GM12878 (cell line): ENCODE measurements at regions not wholly inside any gene's neighbourhood (a gene's known extent, or its start where the extent isn't known, plus 50 kb on each side); places are given as distances from the start of the nearest gene placed in this dataset.

Experiments used
- BHLHE40 ChIP-seq, 2 experiments: fragments of 450-650 bp in 1 of 2; IDR thresholded peaks; 2 replicates each; pipeline ENCODE4 v1.6.1; 2011 to 2017; ENCODE audit warnings: low read depth in 2 of 2, borderline replicate concordance in 1 of 2, improper control_type of control experiment in 1 of 2, low read length in 1 of 2, mild to moderate bottlenecking in 1 of 2
- HCFC1 ChIP-seq: fragments of 150-350 bp; IDR thresholded peaks from 2 replicates; pipeline ENCODE4 v1.6.1; 2014; ENCODE audit warnings: low read length
- HDAC6 ChIP-seq: fragments of 200-600 bp; sonication (generic); IDR thresholded peaks from one replicate; pipeline ENCODE4 v1.8.0; 2017; ENCODE audit warnings: antibody characterized with exemption; ENCODE audit not compliant: unreplicated experiment
- NR2F1 ChIP-seq: fragments of 450-650 bp; conservative IDR thresholded peaks from 2 replicates; pipeline ENCODE4 v1.6.1; 2017; ENCODE audit warnings: mild to moderate bottlenecking
- RCOR1 ChIP-seq: conservative IDR thresholded peaks from 2 replicates; pipeline ENCODE4 v1.6.1; 2012; ENCODE audit warnings: low read depth, low read length, improper control_type of control experiment
- ZNF217 ChIP-seq: fragments of 450-650 bp; IDR thresholded peaks from 2 replicates; pipeline ENCODE4 v1.6.1; 2017; ENCODE audit warnings: antibody characterized with exemption, mild to moderate bottlenecking
- TF ChIP-seq, protein P1 (sequence below): fragments of 450-650 bp; IDR thresholded peaks from 2 replicates; pipeline ENCODE4 v1.6.1; 2016; ENCODE audit warnings: mild to moderate bottlenecking, moderate library complexity, borderline replicate concordance
- TF ChIP-seq, protein P2 (sequence below): fragments of 450-650 bp; IDR thresholded peaks from 2 replicates; pipeline ENCODE4 v1.6.1; 2016; ENCODE audit warnings: mild to moderate bottlenecking
- TF ChIP-seq, protein P3 (sequence below): fragments of 150-350 bp; IDR thresholded peaks from 2 replicates; pipeline ENCODE4 v1.6.1; 2014; ENCODE audit warnings: mild to moderate bottlenecking, low read depth, low read length

DNA sequence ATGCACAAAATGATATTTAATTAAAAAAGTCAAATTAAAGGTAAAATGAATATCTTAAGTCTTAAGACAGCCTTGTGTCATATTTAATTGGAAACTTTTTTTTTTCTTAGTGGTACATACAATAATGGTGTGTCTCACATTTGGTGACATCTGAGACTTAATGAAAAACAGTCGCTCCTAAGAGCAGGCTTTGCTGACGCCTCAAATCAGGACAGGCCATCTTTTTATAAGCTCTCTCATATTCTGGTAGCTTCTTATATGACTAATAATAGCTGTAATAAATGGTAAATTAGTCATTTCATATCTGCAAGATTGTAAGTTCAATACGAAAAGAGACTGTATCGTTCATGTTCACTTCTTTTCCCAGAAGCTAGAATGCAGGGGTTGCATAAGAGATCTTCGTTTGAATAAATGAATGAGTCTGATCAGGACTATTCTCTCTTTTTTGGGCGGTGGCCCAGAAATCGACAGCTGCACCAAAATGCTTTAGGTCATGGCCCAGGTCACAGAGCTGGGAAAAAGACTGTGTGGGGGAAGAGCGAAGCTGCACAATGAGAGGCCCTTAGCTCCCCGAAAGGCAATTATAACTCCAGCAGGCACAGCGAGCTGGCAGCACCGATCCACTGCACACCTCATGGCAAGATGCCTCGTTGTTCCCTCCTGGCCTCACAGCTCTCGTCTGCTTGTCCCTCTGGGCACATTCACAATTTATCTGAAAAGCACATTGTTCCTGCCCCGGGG is 69.4 kb downstream of the NRN1 start (continued):
- TF ChIP-seq, protein P1, sequence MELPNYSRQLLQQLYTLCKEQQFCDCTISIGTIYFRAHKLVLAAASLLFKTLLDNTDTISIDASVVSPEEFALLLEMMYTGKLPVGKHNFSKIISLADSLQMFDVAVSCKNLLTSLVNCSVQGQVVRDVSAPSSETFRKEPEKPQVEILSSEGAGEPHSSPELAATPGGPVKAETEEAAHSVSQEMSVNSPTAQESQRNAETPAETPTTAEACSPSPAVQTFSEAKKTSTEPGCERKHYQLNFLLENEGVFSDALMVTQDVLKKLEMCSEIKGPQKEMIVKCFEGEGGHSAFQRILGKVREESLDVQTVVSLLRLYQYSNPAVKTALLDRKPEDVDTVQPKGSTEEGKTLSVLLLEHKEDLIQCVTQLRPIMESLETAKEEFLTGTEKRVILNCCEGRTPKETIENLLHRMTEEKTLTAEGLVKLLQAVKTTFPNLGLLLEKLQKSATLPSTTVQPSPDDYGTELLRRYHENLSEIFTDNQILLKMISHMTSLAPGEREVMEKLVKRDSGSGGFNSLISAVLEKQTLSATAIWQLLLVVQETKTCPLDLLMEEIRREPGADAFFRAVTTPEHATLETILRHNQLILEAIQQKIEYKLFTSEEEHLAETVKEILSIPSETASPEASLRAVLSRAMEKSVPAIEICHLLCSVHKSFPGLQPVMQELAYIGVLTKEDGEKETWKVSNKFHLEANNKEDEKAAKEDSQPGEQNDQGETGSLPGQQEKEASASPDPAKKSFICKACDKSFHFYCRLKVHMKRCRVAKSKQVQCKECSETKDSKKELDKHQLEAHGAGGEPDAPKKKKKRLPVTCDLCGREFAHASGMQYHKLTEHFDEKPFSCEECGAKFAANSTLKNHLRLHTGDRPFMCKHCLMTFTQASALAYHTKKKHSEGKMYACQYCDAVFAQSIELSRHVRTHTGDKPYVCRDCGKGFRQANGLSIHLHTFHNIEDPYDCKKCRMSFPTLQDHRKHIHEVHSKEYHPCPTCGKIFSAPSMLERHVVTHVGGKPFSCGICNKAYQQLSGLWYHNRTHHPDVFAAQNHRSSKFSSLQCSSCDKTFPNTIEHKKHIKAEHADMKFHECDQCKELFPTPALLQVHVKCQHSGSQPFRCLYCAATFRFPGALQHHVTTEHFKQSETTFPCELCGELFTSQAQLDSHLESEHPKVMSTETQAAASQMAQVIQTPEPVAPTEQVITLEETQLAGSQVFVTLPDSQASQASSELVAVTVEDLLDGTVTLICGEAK: no peak
- TF ChIP-seq ZNF217 (no peak), HDAC6 (no peak), BHLHE40 (IDR thresholded peaks at IDR 0.05; ENCODE audit: borderline replicate concordance in 1 of 2, low read depth in 2 of 2, low read length in 1 of 2) (no peak), HCFC1 (no peak), RCOR1 (no peak), NR2F1 (no peak)
- TF ChIP-seq, protein P2, sequence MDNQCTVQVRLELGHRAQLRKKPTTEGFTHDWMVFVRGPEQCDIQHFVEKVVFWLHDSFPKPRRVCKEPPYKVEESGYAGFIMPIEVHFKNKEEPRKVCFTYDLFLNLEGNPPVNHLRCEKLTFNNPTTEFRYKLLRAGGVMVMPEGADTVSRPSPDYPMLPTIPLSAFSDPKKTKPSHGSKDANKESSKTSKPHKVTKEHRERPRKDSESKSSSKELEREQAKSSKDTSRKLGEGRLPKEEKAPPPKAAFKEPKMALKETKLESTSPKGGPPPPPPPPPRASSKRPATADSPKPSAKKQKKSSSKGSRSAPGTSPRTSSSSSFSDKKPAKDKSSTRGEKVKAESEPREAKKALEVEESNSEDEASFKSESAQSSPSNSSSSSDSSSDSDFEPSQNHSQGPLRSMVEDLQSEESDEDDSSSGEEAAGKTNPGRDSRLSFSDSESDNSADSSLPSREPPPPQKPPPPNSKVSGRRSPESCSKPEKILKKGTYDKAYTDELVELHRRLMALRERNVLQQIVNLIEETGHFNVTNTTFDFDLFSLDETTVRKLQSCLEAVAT: no peak
- TF ChIP-seq, protein P3, sequence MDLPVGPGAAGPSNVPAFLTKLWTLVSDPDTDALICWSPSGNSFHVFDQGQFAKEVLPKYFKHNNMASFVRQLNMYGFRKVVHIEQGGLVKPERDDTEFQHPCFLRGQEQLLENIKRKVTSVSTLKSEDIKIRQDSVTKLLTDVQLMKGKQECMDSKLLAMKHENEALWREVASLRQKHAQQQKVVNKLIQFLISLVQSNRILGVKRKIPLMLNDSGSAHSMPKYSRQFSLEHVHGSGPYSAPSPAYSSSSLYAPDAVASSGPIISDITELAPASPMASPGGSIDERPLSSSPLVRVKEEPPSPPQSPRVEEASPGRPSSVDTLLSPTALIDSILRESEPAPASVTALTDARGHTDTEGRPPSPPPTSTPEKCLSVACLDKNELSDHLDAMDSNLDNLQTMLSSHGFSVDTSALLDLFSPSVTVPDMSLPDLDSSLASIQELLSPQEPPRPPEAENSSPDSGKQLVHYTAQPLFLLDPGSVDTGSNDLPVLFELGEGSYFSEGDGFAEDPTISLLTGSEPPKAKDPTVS: no peak
